ENCODE measurements at regions not wholly inside any gene's neighbourhood (a gene's known extent, or its start where the extent isn't known, plus 50 kb on each side); places are given as distances from the start of the nearest gene placed in this dataset.

- Histone ChIP-seq H3K36me3 (no peaks in the 10 kb centered on the region), H3K27ac (replicated peaks) (no peak overlapping the region), H3K4me3 (no peak overlapping the region), H3K4me1 (no peaks in the 10 kb centered on the region), H3K27me3 (ENCODE audit: low read depth) (no peaks in the 10 kb centered on the region), H3K9me3 (replicated peaks) (peaks cover 36% of the 10 kb centered on the region)
- TF ChIP-seq, protein P1, sequence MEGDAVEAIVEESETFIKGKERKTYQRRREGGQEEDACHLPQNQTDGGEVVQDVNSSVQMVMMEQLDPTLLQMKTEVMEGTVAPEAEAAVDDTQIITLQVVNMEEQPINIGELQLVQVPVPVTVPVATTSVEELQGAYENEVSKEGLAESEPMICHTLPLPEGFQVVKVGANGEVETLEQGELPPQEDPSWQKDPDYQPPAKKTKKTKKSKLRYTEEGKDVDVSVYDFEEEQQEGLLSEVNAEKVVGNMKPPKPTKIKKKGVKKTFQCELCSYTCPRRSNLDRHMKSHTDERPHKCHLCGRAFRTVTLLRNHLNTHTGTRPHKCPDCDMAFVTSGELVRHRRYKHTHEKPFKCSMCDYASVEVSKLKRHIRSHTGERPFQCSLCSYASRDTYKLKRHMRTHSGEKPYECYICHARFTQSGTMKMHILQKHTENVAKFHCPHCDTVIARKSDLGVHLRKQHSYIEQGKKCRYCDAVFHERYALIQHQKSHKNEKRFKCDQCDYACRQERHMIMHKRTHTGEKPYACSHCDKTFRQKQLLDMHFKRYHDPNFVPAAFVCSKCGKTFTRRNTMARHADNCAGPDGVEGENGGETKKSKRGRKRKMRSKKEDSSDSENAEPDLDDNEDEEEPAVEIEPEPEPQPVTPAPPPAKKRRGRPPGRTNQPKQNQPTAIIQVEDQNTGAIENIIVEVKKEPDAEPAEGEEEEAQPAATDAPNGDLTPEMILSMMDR (IDR thresholded peaks at IDR 0.05; ENCODE audit: borderline replicate concordance): no peak
- no peak for DNase-seq
- intact Hi-C loops (cut with micrococcal nuclease): loop anchor here (10.0 kb wide), 2 partner anchors 167 to 407 kb away; partner anchors contain the start of gene EGFR
Measured at GRCh38 chr7:54847921-54848320, 88.9 kb upstream of the SEC61G start.

DNA sequence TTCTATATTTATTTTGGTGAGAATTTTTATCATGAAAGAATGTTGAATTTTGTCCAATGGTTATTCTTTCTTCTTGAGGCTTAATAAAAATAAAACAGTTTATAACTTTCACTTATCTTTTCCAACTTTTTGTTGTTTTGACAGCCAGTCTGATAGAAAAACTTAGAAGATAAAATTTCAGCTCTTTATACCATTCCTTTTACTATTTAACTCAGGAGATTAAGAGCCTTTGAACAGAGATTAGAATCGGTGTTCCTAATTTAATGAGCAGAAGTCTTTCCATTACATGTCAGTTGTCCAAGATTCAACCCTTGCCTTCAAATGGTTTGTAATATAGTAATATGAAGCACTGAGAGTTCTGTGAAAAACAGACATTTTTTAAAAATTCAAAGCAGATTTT, 97.8 kb upstream of the SEC61G start:
- peaks cover 14% of the 10 kb centered on the region for H3K27me3 ChIP-seq (ENCODE audit: low read depth)
- no peaks in the 10 kb centered on the region for H3K4me1 ChIP-seq
- no peak for DNase-seq
- no peak overlapping the region for H3K27ac ChIP-seq (replicated peaks)
- peaks cover 9% of the 10 kb centered on the region for H3K9me3 ChIP-seq (replicated peaks)
- TF ChIP-seq, protein P1 (IDR thresholded peaks at IDR 0.05; ENCODE audit: borderline replicate concordance): no peak
- no peak overlapping the region for H3K4me3 ChIP-seq
- no peaks in the 10 kb centered on the region for H3K36me3 ChIP-seq
- intact Hi-C loops (cut with micrococcal nuclease): no loop called here

DNA sequence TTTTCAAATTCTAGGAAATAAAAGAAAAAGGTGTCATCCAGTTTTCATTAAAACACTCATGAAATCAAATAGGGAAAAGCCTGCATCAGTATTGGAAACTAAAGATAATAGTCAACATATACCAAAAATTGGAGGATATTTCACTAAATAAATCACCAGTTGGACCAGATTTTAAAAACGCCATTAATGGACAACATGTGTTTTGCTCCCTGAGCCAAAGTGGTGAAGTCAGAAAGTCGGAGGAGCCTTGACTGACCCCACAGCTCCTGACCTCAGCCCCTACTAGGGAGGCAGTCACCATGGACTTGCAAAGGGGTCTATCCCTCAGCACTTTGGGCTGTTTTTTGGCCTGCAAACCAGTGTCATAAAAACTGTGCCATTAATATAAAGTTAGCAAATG, 98.3 kb upstream of the SEC61G start:
- peaks cover 5% of the 10 kb centered on the region for H3K9me3 ChIP-seq (replicated peaks)
- TF ChIP-seq, protein P1 (IDR thresholded peaks at IDR 0.05; ENCODE audit: borderline replicate concordance): no peak
- DNase-seq: no peak
- H3K27ac ChIP-seq (replicated peaks): no peak overlapping the region
- no peaks in the 10 kb centered on the region for H3K4me1 ChIP-seq
- H3K4me3 ChIP-seq: no peak overlapping the region
- no peaks in the 10 kb centered on the region for H3K36me3 ChIP-seq
- intact Hi-C loops (cut with micrococcal nuclease): no loop called here
- peaks cover 14% of the 10 kb centered on the region for H3K27me3 ChIP-seq (ENCODE audit: low read depth)

- no peaks in the 10 kb centered on the region for H3K36me3 ChIP-seq
- TF ChIP-seq, protein P1 (IDR thresholded peaks at IDR 0.05; ENCODE audit: borderline replicate concordance): no peak
Measured at GRCh38 chr7:54858008-54858692, 99.1 kb upstream of the SEC61G start.

DNA sequence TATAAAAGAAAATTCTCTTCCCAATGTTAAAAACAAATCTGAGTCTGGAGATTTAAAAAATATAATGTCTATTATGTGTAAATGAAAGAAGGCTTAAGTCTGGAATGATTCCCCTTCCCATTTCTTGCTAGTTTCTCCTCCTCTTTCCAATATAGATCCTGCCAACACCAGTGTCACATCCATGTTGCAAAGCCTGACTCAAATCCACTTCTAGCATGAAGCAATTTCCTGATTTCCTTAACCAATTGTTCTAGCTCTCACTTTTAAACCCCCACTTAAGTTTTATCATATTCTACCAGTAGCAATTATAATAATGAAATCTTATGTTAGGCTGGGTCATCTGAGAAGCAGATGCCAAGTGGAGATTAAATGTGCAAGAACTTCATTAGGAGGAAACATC, 100.1 kb upstream of the SEC61G start:
- Histone ChIP-seq H3K4me1 (no peaks in the 10 kb centered on the region), H3K36me3 (no peaks in the 10 kb centered on the region), H3K9me3 (replicated peaks) (no peaks in the 10 kb centered on the region), H3K27ac (replicated peaks) (no peak overlapping the region), H3K27me3 (ENCODE audit: low read depth) (peaks cover 24% of the 10 kb centered on the region), H3K4me3 (no peak overlapping the region)
- TF ChIP-seq, protein P1 (IDR thresholded peaks at IDR 0.05; ENCODE audit: borderline replicate concordance): no peak
- intact Hi-C loops (cut with micrococcal nuclease): no loop called here
- DNase-seq: no peak

More at GRCh38 chr7:54858008-54858692, 99.1 kb upstream of the SEC61G start:
- Histone ChIP-seq H3K9me3 (replicated peaks) (no peaks in the 10 kb centered on the region), H3K4me1 (no peaks in the 10 kb centered on the region), H3K4me3 (no peak overlapping the region), H3K27me3 (ENCODE audit: low read depth) (peaks cover 23% of the 10 kb centered on the region), H3K27ac (replicated peaks) (no peak overlapping the region)
- no peak for DNase-seq
- intact Hi-C loops (cut with micrococcal nuclease): no loop called here
